NCI-H345 treated with DMSO at 0.1 percent for 48 hours (cell line): ENCODE measurements at regions not wholly inside any gene's neighbourhood (a gene's known extent, or its start where the extent isn't known, plus 50 kb on each side); places are given as distances from the start of the nearest gene placed in this dataset.

Source experiments
- DNase-seq: peaks from one replicate; lab custom pipeline; 2025; ENCODE audit not compliant: unreplicated experiment; lab: John Stamatoyannopoulos, UW

DNA sequence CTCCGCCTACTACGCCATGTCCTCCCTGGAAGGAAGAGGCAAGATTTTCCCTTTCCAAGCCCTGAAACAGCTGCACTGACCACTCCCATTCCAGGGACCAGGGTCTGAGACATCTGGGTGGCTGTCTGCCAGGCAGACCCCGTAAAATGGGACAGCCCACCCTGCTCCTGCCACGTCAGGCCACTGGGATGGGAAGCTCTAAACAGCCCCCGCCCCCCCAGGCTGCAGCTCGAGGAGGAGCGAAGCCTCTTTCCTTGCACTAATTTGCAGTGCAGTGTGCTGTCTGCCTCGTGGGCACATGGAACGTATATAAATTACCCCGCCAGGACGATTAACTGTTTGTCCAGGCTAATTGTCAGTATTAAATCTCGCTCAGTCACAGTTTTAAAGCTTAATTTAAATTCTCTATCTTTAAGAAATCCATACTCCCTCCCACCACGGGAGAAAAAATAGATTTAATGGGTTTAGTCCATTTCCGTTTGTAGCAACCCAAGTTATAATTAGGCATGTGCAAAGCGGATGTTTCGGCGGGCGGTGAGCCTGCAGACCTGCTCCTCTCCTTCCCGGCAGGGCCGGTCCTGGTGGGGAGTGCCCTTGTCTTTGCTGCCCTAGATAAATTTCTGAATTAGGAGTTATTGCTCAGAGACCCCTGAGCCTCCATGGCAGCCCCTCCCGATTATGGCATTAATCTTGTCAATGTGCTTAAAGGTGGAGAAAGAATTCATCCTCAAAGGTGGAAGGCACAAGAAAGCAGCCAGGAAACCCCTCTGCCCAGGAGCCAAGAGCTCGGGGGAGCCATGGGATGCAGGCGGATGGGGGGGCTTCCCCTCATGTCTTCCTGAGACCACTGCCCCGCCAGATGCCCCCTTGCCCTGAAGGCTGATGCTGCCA, 268.0 kb upstream of the TNRC6C start:
- no peak for DNase-seq

DNA sequence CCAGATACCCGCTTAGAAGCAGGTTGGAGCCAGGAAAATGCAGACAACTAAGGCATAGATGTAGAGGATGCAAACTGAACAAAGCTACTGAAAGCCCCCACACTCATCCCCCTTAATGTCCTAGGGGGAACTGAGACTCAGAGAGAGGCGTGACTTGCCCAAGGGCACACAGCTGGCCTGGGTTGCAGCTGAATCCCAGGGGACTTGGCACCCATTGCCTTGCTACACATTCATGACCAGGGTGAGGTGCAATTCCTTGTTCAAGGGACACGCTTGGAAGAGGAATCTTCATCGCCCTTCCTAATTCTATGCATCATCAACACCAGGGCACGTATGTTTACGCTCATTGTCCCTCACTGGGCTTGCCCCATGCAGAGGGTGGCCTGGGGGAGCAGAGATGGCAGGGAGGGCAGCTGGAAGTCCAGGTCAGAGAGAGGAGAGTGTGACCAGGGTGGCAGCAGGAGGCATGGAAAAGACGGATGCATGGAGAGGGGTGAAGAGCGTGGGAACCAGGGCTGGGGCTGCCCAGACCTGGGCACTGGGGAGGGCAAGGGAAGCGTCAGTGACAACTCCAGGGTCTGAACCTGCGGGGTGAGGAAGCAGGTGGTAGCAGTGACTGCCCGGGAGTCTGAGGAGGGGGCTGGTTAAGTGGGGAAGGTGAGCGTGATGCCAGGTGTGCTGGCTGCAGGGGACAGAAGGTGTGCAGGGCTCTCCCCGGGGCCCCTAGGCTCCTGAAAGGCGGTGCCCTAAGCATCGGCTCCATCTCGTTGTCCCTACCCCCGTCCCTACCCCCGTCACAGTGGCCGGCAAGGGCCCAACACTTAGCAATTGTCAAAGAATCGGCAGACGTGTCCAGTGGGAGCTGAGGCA, 267.1 kb upstream of the TNRC6C start:
- no peak for DNase-seq

DNA sequence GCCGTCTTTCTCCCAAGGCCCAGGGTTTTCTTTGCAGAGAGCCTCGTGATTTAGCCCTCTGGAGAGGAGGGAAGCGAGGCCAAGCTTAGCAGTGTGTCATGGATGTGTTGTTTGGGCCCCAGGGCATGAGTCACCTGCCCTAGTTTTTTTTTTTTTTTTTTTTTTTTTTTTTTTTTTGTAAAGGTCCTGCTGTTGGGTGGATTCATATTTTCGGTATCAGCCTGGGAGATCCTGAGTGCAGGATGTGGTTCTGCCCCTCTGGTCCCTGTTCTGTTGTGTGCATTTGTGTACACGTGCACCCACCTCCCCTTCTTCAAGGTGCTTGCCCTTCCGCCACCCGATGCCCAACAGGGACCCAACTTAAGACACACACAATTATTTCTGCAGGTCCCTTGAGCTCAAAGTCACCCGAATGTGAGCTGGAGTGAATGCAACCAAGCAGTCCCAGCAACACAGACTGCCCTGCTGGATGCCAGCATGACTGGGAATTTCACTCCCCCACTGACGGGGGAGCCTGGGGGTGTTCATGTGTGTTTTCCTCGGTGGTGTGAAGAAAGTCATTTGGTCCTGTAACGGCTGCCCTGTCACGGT, 265.8 kb upstream of the TNRC6C start:
- DNase-seq, result no peak

DNA sequence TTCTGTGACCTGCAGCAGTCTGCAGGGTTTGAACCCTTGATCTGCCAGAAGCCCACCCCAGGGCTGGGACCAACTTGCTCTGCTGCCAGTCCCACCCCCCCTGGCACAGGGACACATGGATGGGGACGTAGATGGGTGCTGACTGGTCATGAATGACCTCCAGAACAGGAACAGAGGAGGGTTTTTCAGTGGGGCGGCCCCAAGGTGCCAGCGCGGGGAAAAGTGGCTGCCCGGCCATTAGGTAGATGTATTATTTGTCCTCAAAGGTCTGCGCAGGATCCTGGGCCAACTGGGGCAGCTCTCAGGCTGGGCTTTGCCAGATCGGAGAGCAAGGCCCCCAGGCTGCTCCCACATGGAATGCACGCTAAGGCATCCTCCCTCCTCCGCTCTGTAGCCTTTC, 265.2 kb upstream of the TNRC6C start:
- DNase-seq, result no peak

DNA sequence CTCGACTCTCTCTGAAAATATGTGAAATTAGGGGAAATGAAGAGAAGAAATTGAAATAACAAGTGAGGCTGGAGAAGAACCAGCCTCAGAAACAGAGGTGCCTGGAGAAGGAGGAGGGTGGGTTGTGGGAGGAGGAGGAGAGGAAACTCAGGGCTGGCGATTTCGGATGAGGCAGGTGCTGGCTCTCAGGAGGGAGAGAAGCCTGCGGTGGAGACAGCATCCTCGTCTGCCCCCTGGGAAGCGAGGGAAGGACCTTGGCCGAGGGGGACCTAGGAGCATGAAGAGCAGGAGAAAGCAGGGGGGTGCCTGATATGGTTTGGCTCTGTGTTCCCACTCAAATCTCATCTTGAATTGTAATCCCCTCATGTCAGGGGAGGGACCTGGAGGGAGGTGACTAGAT, 264.7 kb upstream of the TNRC6C start:
- DNase-seq, result no peak

DNA sequence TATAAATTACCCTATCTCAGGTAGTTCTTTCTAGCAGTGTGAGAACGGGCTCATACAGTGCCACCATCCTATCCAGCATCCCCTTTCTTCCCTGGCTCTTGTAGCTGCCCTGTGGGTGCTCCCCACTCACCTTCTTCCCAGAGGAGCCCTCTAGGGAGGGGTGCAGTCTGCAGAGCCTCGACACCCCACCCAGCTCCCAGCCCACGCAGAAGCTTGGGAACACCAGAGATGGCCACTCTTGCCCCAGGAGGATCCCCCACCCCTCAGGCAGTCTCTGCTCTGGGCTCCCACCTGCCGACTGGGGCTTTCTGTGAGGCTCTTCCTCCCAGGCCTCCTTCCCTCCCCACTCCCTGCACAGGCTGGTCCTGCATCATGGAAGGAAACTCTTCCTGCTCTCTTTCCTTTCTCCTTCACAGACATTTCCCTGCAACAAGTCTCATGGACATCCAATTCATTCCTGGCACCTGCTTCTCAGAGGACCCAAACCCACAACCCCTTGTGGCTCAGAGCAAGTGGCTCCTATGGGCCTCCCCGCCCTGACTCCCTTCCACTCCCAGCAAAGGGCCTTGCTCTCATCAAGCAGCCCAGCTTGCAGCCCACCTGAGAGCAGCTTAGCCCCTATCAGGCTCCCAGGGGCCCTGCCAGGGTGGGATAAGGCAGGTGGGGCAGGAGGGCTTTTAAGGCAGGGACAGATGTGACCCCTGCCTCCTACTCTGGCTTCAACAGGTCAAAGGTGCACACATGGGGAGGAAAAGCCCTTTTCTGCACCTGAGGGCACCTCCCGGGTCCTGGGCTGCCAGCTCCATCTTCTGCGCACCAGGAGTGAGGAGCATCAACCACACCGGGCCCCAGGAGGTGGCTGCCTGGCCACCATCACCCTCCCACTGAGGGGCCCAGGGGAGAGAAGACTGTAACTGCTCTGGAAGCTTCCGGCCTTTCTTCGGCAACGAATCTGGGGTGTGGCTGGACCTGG, 263.8 kb upstream of the TNRC6C start:
- DNase-seq, result no peak

DNA sequence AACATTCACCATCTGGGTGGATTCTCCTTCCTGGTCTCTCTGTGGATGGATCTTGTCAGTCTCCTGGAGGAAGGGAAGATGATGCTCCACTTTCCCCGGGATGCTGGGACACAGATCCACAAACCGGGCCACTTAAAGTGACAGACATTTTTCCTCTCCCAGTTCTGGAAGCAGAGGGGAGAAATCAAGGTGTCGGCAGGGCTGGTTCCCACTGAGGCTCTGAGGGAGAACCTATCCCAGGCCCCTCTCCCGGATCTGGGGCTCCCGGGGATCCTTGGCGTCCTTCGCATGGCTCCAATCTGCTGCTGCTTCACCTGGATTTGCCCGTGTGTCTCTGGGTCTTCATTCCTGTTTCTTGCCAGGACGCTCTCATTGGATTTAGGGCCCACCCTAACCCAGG, 263.1 kb upstream of the TNRC6C start:
- no peak for DNase-seq

DNA sequence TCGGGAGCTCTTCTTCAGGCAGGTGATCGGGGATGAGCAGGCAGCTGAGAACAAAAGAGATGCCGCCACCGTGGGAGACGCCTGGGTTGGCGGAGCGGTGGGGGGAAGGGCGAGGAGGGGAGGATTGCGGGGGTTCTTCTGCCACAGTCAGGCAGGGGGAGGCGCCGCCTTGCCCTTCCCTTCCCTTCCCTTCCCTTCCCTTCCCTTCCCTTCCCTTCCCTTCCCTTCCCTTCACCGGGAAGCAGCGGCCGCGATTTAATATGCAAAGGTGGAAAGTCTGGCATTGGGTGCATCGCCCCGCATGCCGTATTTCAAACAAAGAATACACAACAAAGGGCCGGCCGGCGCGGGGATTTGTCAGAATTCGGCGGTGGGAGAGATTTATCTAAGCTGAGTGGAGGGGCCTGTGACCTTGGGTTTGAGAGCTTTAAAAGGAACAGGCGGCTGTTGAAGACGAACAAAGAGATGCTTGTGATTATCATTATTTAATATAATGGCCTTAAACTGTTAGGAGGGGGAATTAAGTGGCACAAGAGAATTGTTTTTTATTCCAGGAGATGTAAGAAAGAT, 262.3 kb upstream of the TNRC6C start:
- DNase-seq, result peak; percentile 76

DNA sequence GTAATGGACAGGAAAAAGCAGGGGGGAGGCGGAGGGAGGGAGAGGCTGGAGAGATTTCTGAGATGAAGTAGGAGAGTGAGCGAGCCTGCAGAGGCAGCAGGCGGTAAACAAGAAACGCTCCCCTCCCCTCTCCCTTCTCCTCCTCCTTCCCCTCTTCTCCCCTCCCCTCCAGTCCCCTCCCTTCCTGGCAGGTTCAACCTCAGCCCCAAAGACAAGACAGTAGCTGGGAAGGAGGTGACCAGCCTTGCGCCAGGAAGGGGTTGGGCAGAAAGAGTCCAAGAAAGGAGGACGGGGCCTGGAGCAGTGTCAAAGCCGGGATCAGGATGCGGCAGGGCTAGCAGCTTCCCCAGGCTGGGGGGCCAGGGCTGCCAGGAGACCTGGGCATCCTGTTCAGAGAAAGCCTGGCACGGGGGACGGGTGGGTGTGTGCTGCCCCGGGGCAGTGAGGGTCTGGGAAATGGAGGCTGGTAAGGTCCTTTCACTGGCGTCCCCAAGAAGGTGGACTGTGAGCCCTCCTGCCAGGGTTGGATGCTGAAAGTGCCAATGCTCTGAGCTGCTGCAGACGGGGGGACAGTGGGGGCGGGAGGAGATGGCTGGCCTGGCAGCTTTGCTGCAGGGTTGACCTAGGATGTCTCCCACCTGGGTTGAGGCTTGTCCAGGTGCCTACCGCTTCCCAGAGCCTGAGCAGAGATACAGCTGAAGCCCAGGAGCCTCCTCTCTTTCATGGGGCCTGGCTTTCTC, 261.6 kb upstream of the TNRC6C start:
- no peak for DNase-seq

DNA sequence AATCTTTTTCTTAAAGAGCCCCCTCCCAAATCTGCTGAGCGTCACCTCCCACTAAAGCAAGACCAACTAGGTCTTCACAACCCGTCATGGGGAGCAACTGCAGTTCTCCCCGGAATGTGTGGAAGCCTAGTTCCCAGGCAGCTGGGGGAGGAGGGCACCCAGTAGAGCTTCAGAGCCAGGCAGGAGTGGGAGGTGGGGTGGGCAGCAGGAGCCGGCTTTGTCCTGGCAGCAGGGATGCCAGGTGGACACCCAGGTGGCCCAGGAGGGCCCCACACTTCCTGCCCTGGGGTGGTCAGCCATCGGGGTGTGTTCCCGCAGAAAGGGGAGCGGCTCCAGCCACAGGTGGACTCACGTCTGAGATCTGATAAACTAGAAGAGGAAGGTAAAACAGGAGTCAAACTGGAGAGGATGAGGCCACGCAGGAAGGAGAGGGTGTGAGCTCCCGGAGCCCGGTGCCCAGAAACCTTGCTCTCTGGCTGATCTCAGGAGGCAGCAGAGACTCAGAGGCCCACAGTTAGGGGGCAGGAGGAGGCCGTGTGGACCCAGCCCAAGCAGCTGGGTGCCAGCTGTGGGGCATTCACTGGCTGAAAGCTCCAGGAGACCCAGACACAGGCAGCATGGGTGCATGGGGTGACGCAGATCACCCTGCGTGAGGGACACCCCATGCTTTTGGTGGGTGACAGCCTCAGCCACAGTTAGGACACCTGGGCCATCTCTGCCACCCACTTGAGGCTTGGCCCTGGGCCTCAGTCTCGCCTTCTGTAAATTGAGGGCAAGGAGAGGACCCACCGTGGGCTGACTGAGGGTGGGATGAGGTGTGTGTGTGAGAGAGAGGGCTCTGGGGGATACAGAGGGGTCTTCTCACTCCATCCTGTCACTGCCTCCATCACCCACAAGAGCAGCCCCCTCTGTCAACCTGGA, 260.8 kb upstream of the TNRC6C start:
- DNase-seq, result no peak

DNA sequence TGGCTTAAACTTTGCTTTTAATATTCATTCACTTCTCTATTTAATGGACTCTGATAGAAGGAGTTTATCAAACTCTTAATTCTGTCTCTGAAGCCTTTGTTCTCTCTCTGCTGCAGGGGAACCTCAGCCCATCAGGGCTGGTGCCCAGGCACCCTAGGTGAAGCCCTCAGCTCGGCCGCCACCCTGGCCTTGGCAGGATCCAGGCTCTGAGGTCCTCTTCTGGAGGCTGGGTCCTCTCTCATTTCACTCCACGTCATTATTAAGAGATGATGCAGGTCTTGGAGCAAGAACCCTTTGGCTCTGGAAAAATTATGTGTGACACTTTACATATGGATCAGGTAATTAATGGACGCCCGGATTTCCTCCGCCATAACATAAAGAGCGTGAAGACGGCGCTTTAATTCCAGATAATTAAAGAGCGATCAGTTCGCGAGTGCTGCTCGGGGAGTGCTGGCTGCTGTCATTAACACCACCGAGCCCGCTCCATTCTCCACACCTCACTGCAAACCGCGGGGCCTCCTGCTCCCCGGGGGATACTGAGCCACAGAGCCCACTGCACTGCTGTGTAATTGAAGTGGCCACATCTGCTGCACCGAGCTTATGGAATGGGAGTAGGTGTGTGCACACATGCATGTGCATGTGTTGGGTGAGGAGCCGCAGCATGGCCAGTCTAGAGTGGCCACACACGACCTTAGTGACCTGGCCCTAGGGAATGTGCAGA, 259.4 kb upstream of the TNRC6C start:
- no peak for DNase-seq

DNA sequence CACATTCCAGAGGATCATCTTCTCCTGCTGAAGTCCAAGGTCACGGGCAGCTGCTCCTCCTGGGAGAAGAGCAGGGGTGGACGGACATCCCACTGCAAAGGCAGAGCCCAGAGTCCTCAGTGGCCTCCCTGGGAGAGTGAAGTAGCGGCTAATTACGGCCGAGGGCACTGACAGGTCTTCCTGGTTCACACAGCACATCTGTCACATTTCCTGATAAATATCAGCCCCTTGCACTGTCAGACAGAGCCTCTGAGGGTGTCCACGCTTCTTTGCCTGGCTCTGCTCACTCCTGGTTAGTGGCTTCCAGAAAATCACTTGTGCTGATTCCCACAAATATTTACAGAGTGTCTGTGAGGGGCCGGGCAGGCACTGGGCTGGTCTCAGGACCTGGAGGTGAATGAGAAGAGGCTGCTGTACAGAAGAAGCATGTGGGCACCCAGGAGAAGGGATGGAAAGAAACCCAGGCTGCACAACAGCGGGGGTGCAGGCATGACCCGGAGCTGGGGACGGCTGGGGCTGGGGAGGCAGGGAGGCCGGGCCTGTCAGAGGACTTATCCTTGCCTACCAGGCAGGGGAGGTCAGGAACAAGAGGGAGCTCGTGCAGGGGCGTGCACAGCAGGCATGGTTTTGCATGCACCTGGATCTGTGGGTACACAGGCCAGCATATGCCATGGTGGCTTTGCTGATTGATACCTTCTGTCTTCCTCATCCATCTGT, 258.2 kb upstream of the TNRC6C start:
- no peak for DNase-seq

DNA sequence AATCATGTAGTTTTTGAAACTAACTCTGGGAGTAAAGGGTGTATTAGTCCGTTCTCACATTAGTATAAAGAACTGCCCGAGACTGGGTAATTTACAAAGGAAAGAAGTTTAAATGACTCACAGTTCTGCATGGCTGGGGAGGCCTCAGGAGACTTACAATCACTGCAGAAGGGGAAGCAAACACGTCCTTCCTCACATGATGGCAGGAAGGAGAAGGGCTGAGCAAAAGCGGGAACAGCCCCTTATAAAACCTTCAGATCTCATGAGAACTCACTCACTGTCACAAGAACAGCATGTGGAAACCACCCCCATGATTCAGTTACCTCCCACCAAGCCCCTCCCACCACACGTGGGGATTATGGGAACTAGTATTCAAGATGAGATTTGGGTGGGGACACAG, 256.5 kb upstream of the TNRC6C start:
- no peak for DNase-seq

DNA sequence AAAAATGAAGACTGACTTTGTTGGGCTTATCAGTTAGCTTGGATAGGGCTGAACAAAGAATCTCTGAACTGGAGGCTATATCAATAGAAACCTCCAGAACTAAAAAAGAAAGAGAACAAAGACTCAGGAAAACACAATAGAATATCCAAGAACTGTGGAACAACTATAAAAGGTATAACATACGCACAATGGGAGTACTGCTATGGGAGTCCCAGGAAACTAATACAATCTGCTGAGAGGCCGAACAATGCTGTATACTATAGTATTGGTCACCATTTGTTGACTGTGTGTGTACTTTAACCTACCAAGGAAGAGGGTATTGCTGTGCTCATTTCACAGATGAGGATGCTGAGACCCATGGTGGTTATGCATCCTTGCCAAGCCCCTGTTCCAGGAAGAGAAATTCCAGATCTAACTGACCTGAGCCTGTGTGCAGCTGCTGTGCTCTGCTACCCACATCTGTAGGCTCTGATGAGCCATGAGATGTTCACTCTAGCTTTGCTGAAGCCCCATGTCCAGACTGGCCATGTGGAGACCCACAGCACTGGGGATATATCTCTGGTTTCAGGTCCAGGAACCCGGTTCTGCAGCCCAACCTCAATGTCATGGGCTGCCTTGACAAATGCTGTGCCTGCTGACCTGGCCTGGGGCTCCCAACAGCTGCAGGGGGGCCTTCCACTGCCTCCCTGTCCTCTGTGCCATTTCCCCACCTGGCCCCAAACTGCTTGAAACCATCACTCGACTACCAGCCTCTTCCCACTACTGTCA, 254.3 kb upstream of the TNRC6C start:
- DNase-seq, result no peak

DNA sequence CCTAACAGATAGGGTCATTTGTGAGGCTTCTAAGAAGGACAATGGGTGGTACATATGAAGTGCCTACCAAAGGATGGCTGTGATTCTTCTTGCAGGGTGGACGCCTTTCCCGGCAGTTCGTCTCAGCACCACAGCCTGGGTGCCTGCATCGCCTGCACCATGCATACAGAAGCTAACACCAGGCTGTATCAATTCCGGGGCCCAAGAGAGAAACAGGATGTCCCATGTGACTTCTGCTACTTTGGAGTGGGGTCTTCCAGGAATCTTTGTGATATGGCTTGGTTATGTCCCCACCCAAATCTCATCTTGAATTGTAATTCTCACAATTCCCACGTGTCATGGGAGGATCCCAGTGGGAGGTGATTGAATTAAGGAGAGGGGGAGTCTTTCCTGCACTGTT, 251.6 kb upstream of the TNRC6C start:
- no peak for DNase-seq

DNA sequence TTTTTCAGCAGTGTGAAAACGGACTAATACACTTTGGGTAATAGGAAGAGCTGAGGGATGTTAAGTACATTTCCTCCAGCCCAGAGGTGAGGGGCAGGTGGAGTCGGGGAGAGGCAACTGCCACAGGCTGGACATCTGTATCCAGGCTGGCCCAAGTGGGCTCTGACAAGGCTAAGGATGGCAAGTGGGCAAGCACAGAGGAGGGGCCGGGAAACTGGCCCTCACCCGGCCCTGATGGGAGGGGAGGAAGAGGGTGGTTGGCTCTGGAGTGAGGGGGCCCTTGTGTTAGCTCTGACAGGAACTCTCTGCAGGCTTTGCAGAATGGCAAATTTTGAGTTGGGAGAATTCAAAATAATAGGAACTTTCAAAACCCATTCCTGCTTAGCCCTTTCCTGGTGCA, 251.0 kb upstream of the TNRC6C start:
- DNase-seq, result no peak

DNA sequence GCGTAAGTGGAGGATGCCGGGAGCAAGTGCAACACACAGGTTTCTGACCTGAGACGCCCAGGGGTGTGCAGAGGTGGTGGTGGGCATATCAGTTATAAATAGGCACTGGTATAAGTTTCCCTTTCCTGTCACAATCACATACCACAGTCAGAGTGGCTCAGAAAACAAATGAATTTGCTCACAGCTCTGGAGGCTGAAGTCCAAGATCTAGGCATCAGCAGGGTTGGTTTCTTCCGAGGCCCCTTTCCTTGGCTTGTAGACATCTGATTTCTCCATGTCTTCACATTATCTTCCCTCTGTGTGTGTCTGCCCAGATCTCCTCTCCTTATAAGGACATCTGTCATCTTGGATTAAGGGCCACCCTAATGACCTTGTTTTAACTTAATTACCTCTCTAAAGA, 250.5 kb upstream of the TNRC6C start:
- no peak for DNase-seq
